Activated T-cell treated with anti-CD3 and anti-CD28 coated beads, Interleukin-2, amount 50 U/mL, for 48 hours (primary cell): ENCODE measurements at regions not wholly inside any gene's neighbourhood (a gene's known extent, or its start where the extent isn't known, plus 50 kb on each side); places are given as distances from the start of the nearest gene placed in this dataset.
"Not testable (repeated sequence)": the region's sequence is repeated elsewhere in the genome, so short reads cannot be mapped to it uniquely, and the experiment has no call there.

ENCODE experiments used
- DNase-seq, 2 experiments: peaks; one replicate each; pipeline ENCODE4 v3.0.0-alpha.2; 2020

GRCh38 chr19:28726533-28727479, 486.1 kb downstream of the UQCRFS1 start:
- DNase-seq: no peak

GRCh38 chr19:28718909-28719308, 494.0 kb downstream of the UQCRFS1 start:
- no peak for DNase-seq

- DNase-seq: no peak
These were observed 497.8 kb downstream of the UQCRFS1 start for GRCh38 chr19:28715157-28715556.

- DNase-seq: no peak
These were observed 501.5 kb downstream of the UQCRFS1 start for GRCh38 chr19:28711411-28711810.

- DNase-seq: no peak
These were observed 502.7 kb downstream of the UQCRFS1 start for GRCh38 chr19:28710278-28710677.

- no peak for DNase-seq
These were observed 506.3 kb downstream of the UQCRFS1 start for GRCh38 chr19:28706693-28707092.

- DNase-seq: no peak
These were observed 507.9 kb downstream of the UQCRFS1 start for GRCh38 chr19:28705008-28705407.

- DNase-seq: no peak
These were observed 509.5 kb downstream of the UQCRFS1 start for GRCh38 chr19:28703400-28703956.

- DNase-seq: no peak
These were observed 511.5 kb downstream of the UQCRFS1 start for GRCh38 chr19:28701491-28701890.

- DNase-seq: no peak
These were observed 512.8 kb downstream of the UQCRFS1 start for GRCh38 chr19:28700176-28700575.

GRCh38 chr19:28697308-28697707, 515.6 kb downstream of the UQCRFS1 start:
- DNase-seq: no peak

GRCh38 chr19:28694812-28695211, 518.1 kb downstream of the UQCRFS1 start:
- DNase-seq: no peak

GRCh38 chr19:28691683-28692082, 521.3 kb downstream of the UQCRFS1 start:
- no peak for DNase-seq

- DNase-seq: not testable (repeated sequence)
These were observed 523.5 kb downstream of the UQCRFS1 start for GRCh38 chr19:28689464-28689863.

- DNase-seq: no peak
These were observed 525.7 kb downstream of the UQCRFS1 start for GRCh38 chr19:28687296-28687695.

- no peak for DNase-seq
These were observed 526.2 kb downstream of the UQCRFS1 start for GRCh38 chr19:28686756-28687155.

GRCh38 chr19:28685802-28686201, 527.1 kb downstream of the UQCRFS1 start:
- DNase-seq: no peak

GRCh38 chr19:28685077-28685476, 527.9 kb downstream of the UQCRFS1 start:
- DNase-seq: not testable (repeated sequence)

- DNase-seq: no peak
These were observed 532.8 kb downstream of the UQCRFS1 start for GRCh38 chr19:28680111-28680510.

- DNase-seq: no peak
These were observed 542.1 kb downstream of the UQCRFS1 start for GRCh38 chr19:28670836-28671235.

GRCh38 chr19:28669804-28670203, 543.1 kb downstream of the UQCRFS1 start:
- DNase-seq: no peak

- DNase-seq: no peak
These were observed 545.5 kb downstream of the UQCRFS1 start for GRCh38 chr19:28667348-28667977.

- DNase-seq: no peak
These were observed 547.2 kb downstream of the UQCRFS1 start for GRCh38 chr19:28665748-28666147.

- DNase-seq: no peak
These were observed 556.3 kb downstream of the UQCRFS1 start for GRCh38 chr19:28656644-28657043.
